Esophagus squamous epithelium (tissue), 5 donors: ENCODE measurements at regions not wholly inside any gene's neighbourhood (a gene's known extent, or its start where the extent isn't known, plus 50 kb on each side); places are given as distances from the start of the nearest gene placed in this dataset.
"Not testable (repeated sequence)": the region's sequence is repeated elsewhere in the genome, so short reads cannot be mapped to it uniquely, and the experiment has no call there.

Source experiments
- DNase-seq: peaks from one replicate; lab custom pipeline; 2025; lab: John Stamatoyannopoulos, UW
- H3K27ac ChIP-seq, 4 donors: fragments of 200-600 bp; sonication (generic); one replicate each; pipeline ENCODE4 v1.5.1; 2016 to 2019; ENCODE audit warnings: mild to moderate bottlenecking in 1 of 4
- H3K27me3 ChIP-seq, 4 donors: fragments of 200-600 bp; sonication (generic); 1 replicate in 3 of 4; 2 replicates in 1 of 4; pipeline versions ENCODE4 v1.5.1 to v1.6.0; 2017 to 2021; ENCODE audit warnings: antibody characterized with exemption in 1 of 4
- H3K36me3 ChIP-seq, 3 donors: fragments of 200-600 bp; sonication (generic); one replicate each; pipeline ENCODE4 v1.5.1; 2016 to 2019
- H3K4me1 ChIP-seq, 3 donors: fragments of 200-600 bp; sonication (generic); one replicate each; pipeline ENCODE4 v1.5.1; 2017 to 2019
- H3K4me3 ChIP-seq, 4 donors: fragments of 200-600 bp; sonication (generic); 1 replicate in 3 of 4; 2 replicates in 1 of 4; pipeline ENCODE4 v1.5.1; 2016 to 2019; ENCODE audit warnings: mild to moderate bottlenecking in 2 of 4, moderate library complexity in 1 of 4
- H3K9me3 ChIP-seq, 3 donors: fragments of 200-600 bp; sonication (generic); one replicate each; pipeline ENCODE4 v1.5.1; 2016 to 2019
- POLR2A ChIP-seq, 4 donors: fragments of 450-650 bp; IDR thresholded peaks; one replicate each; pipeline ENCODE4 v1.6.1; 2017; ENCODE audit warnings: antibody characterized with exemption in 4 of 4, mild to moderate bottlenecking in 4 of 4, moderate library complexity in 3 of 4
- WGBS, 2 donors: methylation state at CpG; one replicate each; pipeline ENCODE4 v1.1.5; 2018; 5-methylcytosine and 5-hydroxymethylcytosine counted together
- intact Hi-C: fragments of 100-400 bp; cut with DNase I; formaldehyde crosslinking; loops from one replicate; pipeline ENCODE4 v1.15.0; 2022
- TF ChIP-seq, protein P1 (sequence below), 6 experiments: fragments of 450-650 bp in 4 of 6; fragments of 200-600 bp in 2 of 6; sonication (generic) in 2 of 6; IDR thresholded peaks; one replicate each; pipeline ENCODE4 v1.5.1; 2016 to 2019; ENCODE audit warnings: antibody characterized with exemption in 6 of 6, mild to moderate bottlenecking in 4 of 6, moderate library complexity in 4 of 6
- donor health status: DM: yes; HTN: yes; CAD: no.

DNA sequence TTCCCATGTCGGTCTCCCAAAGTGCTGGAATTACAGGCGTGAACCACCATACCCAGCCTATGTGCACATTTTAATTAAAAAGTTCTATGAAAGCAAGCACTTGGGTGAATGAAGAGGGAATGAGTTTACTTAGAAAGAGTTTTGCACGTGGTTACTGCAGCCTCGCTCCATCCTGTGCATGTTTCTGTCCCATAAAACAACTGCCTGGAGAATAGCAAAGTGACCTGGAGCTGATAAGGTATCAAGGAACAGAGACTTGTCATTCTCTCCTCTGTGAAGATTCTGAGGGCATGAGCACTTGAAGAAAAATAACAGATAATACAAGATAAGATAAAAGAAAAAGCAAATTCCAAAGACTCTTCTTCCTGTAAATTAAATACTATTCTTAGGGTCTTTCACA is 112.2 kb upstream of the JCAD start:
- Histone ChIP-seq H3K27ac (no peak overlapping the region), H3K4me1 (no peaks in the 10 kb centered on the region), H3K4me3 (no peak overlapping the region), H3K27me3 (no peaks in the 10 kb centered on the region), H3K9me3 (no peaks in the 10 kb centered on the region), H3K36me3 (no peaks in the 10 kb centered on the region)
- TF ChIP-seq, protein P1, sequence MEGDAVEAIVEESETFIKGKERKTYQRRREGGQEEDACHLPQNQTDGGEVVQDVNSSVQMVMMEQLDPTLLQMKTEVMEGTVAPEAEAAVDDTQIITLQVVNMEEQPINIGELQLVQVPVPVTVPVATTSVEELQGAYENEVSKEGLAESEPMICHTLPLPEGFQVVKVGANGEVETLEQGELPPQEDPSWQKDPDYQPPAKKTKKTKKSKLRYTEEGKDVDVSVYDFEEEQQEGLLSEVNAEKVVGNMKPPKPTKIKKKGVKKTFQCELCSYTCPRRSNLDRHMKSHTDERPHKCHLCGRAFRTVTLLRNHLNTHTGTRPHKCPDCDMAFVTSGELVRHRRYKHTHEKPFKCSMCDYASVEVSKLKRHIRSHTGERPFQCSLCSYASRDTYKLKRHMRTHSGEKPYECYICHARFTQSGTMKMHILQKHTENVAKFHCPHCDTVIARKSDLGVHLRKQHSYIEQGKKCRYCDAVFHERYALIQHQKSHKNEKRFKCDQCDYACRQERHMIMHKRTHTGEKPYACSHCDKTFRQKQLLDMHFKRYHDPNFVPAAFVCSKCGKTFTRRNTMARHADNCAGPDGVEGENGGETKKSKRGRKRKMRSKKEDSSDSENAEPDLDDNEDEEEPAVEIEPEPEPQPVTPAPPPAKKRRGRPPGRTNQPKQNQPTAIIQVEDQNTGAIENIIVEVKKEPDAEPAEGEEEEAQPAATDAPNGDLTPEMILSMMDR (IDR thresholded peaks at IDR 0.05) = no peak
- TF ChIP-seq POLR2A (IDR thresholded peaks at IDR 0.05) = no peak
- no peak for DNase-seq
- intact Hi-C loops = no loop called here
- WGBS, 2 donors = 74 to 75% methylated on average over 3 to 4 of the region's 4 CpGs

DNA sequence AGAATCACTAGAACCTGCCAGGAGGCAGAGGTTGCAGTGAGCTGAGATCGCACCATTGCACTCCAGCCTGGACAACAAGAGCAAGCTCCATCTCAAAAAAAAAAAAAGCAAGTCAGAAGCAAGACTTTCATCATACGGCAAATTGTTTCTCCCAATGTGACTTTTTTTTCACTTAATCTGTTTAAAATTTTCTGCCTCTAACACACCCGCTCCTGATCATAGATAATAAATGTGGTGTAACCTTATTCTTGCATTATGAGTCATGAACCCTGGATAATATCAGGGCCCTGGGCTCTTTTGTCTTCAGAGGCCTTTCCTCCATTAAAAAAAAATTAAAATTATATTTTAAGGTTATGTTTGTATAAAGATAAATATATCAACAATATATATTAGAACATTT is 111.4 kb upstream of the JCAD start:
- H3K4me3 ChIP-seq = no peak overlapping the region
- 50 to 71% methylated on average over 3 of the region's 3 CpGs for WGBS, 2 donors
- no peak for DNase-seq
- no peaks in the 10 kb centered on the region for H3K4me1 ChIP-seq
- intact Hi-C loops = no loop called here
- no peaks in the 10 kb centered on the region for H3K36me3 ChIP-seq
- H3K9me3 ChIP-seq = no peaks in the 10 kb centered on the region
- TF ChIP-seq, protein P1 (IDR thresholded peaks at IDR 0.05) = no peak
- TF ChIP-seq POLR2A (IDR thresholded peaks at IDR 0.05) = no peak
- no peaks in the 10 kb centered on the region for H3K27me3 ChIP-seq
- H3K27ac ChIP-seq = no peak overlapping the region

DNA sequence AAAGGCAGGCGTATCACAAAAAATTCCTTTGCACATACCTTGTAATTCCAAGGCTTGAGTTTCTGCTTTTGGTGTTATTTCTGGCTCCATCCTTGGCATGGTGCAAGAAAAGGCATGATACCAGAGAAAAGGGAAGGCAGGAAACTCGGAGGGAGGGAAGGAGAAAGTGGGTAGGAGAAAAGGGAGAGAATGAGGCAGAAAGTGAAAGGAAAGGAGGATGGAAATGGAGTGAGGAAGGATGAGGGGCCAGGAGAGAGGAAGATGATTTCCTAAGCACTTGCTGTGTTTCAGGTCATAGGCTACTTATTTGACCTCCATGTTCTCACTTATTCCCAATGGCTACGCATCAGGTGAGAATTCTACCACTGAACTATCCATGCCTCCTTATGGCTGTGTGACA is 110.8 kb upstream of the JCAD start:
- H3K27me3 ChIP-seq = no peaks in the 10 kb centered on the region
- H3K27ac ChIP-seq = no peak overlapping the region
- H3K9me3 ChIP-seq = no peaks in the 10 kb centered on the region
- no peak for DNase-seq
- H3K36me3 ChIP-seq = no peaks in the 10 kb centered on the region
- no peaks in the 10 kb centered on the region for H3K4me1 ChIP-seq
- WGBS, 2 donors = 73 to 89% methylated on average over 3 of the region's 3 CpGs
- no peak for TF ChIP-seq POLR2A (IDR thresholded peaks at IDR 0.05)
- TF ChIP-seq, protein P1 (IDR thresholded peaks at IDR 0.05) = no peak
- no peak overlapping the region for H3K4me3 ChIP-seq
- intact Hi-C loops = no loop called here

DNA sequence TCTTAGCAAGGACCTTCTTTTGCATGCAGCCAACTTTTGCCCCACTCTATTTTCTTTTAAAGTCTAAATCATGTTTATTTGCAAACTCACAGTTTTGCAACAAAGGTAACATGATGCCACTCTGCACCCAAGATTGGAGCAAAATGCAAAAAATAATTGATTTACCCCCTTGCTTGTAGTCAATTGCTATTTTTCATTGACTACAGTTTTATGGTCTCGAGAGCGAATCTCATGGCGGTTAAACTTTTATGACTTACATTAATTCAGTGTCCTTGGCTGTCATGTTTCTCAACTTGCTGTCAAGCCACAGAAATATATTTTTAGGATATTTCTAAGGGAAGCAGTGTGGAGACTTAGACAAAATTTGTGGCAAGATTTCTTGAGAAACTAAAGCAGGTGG is 110.0 kb upstream of the JCAD start:
- H3K4me3 ChIP-seq = no peak overlapping the region
- no peak for TF ChIP-seq POLR2A (IDR thresholded peaks at IDR 0.05)
- TF ChIP-seq, protein P1 (IDR thresholded peaks at IDR 0.05) = no peak
- H3K4me1 ChIP-seq = no peaks in the 10 kb centered on the region
- no peaks in the 10 kb centered on the region for H3K27me3 ChIP-seq
- intact Hi-C loops = no loop called here
- WGBS, 2 donors = 97 to 99% methylated on average over 3 of the region's 3 CpGs
- H3K36me3 ChIP-seq = no peaks in the 10 kb centered on the region
- H3K9me3 ChIP-seq = no peaks in the 10 kb centered on the region
- no peak overlapping the region for H3K27ac ChIP-seq
- DNase-seq = no peak

GRCh38 chr10:30166929-30167328 is 107.5 kb upstream of the JCAD start:
- WGBS, 2 donors = 71 to 83% methylated on average over 5 of the region's 5 CpGs
- Histone ChIP-seq H3K27me3 (no peaks in the 10 kb centered on the region), H3K4me3 (no peak overlapping the region), H3K27ac (no peak overlapping the region), H3K9me3 (no peaks in the 10 kb centered on the region), H3K4me1 (no peaks in the 10 kb centered on the region), H3K36me3 (no peaks in the 10 kb centered on the region)
- no peak for DNase-seq
- intact Hi-C loops = no loop called here
- TF ChIP-seq, protein P1 (IDR thresholded peaks at IDR 0.05) = no peak

DNA sequence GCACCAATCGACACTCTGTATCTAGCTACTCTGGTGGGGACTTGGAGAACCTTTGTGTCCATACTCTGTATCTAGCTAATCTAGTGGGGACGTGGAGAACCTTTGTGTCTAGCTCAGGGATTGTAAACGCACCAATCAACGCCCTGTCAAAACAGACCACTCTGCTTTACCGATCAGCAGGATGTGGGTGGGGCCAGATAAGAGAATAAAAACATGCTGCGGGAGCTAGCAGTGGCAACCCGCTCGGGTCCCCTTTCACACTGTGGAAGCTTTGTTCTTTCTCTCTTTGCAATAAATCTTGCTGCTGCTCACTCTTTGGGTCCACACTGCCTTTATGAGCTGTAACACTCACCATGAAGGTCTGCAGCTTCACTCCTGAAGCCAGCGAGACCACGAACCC is 104.0 kb upstream of the JCAD start:
- H3K9me3 ChIP-seq, H3K4me3 ChIP-seq, H3K27me3 ChIP-seq, H3K4me1 ChIP-seq, H3K36me3 ChIP-seq, DNase-seq, intact Hi-C loops, H3K27ac ChIP-seq: not testable (repeated sequence)
- 46 to 58% methylated on average over 6 to 8 of the region's 10 CpGs for WGBS, 2 donors

DNA sequence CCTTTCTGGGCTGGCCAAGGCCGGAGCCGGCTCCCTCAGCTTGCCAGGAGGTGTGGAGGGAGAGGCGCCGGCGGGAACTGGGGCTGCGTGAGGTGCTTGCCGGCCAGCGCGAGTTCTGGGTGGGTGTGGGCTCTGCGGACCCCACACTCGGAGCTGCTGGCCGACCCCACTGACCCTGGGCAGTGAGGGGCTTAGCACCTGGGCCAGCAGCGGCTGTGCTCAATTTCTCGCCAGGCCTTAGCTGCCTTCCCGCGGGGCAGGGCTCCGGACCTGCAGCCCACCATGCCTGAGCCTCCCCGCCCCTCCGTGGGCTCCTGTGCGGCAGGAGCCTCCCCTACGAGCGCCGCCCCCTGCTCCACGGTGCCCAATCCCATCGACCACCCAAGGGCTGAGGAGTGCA is 103.4 kb upstream of the JCAD start:
- DNase-seq, H3K27me3 ChIP-seq, H3K4me1 ChIP-seq, H3K4me3 ChIP-seq, H3K36me3 ChIP-seq, H3K9me3 ChIP-seq, intact Hi-C loops, H3K27ac ChIP-seq: not testable (repeated sequence)
- WGBS, 2 donors = 94% methylated on average over 13 of the region's 25 CpGs; no CpG with 5 or more reads in 1 of the 2 donors
